Activated T-cell treated with anti-CD3 and anti-CD28 coated beads for 1 hour (primary cell): ENCODE measurements at regions not wholly inside any gene's neighbourhood (a gene's known extent, or its start where the extent isn't known, plus 50 kb on each side); places are given as distances from the start of the nearest gene placed in this dataset.

ENCODE experiments used
- DNase-seq: peaks from one replicate; pipeline ENCODE4 v3.0.0-alpha.2; 2020; ENCODE audit warnings: low read depth

DNA sequence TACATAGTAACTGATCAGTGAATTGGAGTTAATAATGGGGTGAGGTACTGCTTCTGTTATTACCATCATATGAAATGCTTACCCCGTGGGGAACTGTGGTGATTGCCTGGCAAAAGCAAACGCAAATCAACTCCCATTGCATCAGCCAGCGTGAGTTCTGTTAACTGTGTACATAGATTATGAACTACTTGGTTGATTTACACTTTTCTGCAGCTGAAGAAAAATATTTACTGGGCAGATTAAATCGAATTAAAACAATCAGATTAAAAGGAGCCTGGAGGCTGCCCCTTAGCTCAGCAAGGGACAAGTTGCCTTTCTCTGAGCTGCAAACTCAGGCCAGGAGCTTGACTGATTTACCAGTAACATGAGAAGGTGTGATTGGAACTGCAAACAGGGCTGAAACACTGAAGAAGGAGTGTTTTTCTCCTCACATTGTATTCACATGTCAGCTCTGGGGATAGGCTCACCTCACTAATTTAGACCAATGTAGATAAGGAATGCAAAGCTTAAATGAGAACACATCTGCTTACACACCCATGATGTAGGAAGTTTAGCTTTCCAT, 220.1 kb downstream of the OSR1 start:
- no peak for DNase-seq

GRCh38 chr2:19137433-19137832, 221.0 kb downstream of the OSR1 start:
- no peak for DNase-seq

- no peak for DNase-seq
These were observed 225.5 kb downstream of the OSR1 start for GRCh38 chr2:19132967-19133366.

DNA sequence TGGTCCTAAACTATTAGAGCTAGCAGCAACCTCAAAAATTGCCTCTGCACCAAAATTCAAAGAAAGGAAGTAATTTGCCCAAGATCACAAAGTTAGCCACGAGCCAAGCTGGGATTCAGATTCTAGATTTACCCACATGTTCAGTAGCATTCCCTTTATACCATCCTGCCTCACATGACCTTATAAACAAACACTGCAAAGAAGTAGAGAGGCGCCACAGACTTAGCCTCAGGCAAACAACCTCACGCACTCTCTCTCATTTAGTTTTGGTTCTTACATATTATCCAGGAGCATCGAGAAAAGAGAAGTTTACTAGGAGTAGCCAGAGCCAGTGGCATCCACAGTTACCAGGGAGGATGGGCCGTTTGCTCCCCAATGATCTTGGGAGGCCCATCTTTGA, 226.6 kb downstream of the OSR1 start:
- no peak for DNase-seq

DNA sequence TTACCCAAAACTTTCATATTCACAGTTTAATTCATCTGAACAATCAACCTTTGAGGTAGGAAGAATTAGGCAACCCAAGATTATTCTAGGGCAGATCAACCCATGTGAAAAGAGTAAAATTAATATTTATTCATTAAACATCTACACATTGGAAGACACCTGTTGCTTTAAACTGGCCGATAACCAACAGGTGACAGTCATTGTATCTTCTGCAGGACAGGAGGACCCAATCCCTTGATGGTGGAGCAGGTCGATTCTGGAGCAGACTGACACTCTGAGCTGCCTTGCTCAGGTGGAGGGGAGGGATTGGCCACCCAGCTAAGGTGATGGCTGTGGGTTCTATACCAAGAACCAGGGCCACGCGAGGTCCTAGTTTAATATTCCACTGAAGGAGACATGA, 230.3 kb downstream of the OSR1 start:
- no peak for DNase-seq

DNA sequence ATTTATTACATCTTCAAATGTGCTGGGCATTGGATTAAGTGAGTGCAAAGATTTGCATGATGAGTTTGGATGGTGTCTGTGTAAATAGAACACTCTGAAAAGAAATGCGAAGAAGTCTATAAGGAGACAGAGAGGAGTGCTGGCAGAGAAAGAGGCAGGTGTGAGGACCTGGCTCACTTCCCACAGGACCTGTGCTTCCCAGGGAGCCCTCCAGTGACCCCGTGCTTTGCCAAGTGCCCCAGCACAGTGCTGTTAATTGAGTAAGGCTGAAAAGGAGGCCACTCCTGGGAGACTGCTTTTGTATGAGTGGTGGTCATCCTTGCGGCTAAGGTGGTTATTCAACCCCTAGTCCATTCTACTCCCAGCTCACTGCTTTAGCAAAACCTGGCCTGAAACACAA, 230.8 kb downstream of the OSR1 start:
- DNase-seq = no peak

DNA sequence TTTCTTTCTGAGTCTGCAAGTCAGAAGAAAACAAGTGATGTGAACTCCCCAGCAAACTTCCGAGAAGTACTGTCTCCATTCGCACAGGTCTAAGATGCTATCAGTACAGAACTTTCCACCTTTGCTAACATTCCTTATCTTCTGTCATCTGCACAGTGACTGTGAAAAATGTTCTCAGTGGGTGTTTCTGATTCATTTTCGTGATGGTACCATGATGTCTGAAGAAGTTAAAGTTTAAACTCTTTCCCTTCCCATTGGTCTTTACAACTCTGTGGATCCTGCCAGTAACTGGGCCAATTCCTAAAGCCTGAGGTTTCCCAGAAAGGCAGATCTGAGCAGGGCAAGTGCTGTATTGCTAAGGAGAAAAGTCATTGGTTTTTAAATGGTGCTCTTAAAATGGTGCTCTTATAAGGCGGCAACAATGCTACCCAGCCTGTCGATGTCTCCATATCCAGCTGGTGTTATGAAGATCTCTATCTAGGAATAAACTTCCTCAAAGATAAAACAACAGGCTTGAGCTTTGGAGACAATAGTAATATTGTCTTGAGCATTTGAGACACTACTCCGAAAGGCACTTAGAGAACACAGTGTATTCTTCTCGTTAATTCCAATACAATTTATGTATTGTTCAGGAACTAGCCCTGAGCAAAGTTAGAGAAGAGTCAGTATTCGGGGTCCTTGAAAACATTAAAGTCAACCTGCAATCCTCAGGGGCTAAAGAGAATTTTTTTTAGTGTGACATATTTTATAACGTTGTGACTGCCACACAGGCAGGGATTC, 232.3 kb downstream of the OSR1 start:
- DNase-seq = no peak

DNA sequence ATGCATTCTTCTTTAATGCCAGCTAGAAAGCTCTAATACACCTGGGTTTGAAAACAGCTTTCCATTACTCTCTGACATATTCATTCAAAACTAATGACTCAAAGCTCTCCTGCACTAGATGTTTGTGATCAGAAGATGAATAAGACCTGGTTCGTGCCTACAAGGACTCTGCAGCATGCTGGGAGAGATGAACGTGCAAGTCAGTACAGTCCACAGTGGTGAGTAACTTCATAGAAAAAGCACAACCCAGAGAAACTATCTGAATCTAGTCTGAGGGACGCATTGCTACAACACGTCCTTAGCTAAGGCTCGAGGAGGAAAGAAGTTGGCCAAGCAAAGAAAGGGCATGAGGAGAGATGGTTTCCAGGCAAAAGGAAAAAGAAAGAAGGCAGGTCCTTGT, 234.3 kb downstream of the OSR1 start:
- DNase-seq = no peak

- no peak for DNase-seq
These were observed 234.9 kb downstream of the OSR1 start for GRCh38 chr2:19123556-19123955.

DNA sequence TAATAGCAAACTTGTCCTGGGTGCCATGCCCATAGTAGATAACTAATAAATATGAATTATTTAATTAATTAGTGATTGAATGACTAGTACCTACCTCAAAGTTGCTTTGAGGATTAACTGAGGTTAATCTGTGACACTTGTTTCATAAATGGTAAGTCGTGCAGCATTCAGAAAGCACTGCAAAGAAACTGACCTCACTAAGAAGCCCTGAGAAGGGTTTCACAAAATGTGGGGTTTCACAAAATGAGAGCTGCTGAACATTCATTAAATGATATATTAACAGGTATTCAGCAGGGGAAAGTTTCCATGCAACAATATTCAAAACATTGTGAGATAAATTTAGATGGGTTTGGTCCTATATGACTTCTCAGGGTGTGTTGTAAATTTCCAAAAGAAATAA, 236.2 kb downstream of the OSR1 start:
- DNase-seq = no peak

DNA sequence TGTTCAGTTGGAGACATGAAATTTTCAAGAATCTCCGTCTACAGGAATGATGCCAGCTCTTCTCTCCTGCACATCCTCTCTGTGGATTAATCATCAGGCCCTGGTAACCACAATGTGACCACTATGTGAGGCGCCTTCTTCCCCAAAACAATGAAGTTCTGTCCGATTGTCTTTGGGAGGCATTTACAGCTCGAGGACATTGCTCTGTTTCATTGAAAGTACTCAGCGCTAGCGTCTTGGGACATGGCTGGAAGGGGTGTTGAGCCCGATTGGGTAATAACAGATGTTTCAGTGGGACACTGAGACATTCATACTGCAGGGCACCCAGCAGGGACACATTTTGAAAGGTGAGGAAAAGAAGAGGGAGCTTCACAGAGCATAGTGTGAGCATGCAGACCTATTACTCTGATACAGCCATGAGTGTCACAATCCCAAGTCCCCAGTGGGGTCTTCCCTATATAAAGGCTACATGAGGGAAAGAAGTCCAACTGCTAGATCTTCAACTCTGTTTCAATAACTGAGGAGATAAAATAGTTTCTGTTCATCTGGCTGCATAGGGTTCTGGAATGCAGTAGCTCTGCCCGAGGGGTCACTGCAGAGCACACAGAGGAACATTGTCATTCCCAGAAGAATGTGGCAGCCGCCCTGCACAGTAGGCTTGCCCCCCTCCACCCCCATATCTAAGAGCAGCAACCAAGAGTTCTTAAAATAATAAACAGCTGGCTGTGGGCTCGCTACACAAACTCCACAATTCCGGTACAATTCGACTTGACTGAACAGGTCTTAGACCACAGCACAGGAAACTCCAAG, 237.3 kb downstream of the OSR1 start:
- DNase-seq = no peak

GRCh38 chr2:19120181-19120580, 238.2 kb downstream of the OSR1 start:
- DNase-seq = no peak

DNA sequence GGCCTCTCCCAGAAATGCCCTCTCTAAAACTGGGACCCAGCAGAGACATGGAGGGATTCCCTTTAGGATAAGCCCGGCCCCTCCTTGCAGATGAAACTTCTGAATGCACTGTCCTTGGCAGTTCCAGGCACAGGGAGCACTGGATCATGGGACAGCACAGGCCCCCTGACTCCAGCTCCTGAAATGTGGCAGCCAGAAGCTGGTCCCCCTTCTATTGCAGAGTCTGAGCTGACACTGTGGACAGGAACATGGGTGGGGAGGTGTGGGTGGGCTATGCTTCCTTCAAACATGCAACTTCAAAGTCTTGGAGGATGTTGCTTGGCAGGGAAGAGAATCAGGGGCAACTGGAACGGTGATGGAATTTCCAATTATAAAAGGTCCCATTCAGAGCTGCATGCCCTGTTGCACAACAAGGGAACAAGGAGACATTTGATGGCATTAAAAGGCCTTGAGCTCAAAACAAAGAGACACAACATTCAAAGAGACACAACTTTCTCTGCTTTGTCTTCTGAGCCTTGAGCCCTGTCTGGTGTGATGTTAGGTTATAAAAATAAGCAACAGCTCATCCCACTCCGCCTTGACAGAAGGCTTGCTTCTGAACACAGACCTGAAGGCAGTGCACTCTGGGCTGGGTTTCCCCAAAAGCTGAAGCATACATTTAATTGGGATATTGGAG, 239.0 kb downstream of the OSR1 start:
- no peak for DNase-seq

- no peak for DNase-seq
These were observed 241.5 kb downstream of the OSR1 start for GRCh38 chr2:19116918-19117317.

DNA sequence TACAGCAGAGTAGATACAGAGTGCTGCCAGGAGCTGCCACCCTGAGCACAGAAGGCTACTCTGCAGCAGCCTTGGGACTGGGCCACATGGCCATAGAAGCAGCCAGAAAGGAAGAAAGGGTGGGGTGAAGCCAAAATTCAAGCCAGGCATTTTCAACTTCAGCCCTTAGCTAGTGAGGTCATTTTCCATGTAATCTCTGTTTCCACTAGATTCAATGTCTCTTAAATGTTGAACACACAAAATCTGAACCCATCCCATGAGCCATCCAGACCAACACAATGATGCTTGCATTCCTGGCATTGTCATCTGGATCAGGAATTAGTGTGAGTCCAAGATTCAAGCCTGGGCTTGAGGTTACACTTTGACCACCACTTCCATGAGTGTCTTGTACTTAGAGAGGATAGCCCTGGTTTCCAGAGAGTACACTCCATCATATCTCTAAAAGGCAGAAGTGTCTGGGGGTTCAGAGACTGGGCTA, 243.6 kb downstream of the OSR1 start:
- no peak for DNase-seq

- DNase-seq = no peak
These were observed 244.3 kb downstream of the OSR1 start for GRCh38 chr2:19114126-19114525.

GRCh38 chr2:19111354-19111753, 247.1 kb downstream of the OSR1 start:
- no peak for DNase-seq

DNA sequence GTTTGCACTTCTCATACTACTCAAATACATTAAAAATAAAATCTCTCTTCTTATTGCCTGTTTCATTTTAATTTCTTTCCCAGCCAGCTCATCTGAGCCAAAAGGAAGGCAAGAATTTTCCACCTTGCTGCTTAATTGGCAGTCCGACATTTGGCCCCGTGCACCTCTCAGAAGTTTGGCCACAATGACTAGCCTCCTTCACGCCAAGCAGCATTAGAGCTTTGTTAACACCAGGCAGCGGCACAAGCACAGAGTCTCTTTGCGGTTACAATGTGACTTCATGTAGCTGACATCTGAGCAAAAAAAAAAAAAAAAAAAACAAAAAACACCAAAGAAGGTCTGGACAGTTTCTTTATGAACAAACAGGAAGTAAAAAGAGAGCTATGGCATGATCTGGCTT, 248.9 kb downstream of the OSR1 start:
- DNase-seq = no peak

DNA sequence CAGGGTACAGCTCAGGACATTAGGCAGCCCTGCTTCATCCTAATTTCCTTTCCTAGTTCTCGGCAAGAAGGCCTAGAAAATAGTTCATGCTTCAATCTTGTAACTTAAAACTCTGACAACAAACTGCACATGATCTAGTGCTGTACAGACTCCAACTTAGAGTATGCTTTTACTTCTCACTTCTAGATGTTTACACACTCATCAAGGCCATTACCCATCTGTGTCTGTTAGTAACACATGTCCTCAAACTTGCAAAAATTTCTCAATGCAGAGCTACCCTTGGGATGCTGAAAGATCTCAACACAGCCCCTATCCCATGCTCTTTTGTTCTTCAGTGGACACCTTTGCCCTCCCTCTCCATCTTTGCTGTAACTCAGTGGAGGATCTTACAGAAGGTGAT, 252.0 kb downstream of the OSR1 start:
- no peak for DNase-seq

GRCh38 chr2:19104503-19104902, 253.9 kb downstream of the OSR1 start:
- no peak for DNase-seq

GRCh38 chr2:19102696-19103423, 255.6 kb downstream of the OSR1 start:
- no peak for DNase-seq

DNA sequence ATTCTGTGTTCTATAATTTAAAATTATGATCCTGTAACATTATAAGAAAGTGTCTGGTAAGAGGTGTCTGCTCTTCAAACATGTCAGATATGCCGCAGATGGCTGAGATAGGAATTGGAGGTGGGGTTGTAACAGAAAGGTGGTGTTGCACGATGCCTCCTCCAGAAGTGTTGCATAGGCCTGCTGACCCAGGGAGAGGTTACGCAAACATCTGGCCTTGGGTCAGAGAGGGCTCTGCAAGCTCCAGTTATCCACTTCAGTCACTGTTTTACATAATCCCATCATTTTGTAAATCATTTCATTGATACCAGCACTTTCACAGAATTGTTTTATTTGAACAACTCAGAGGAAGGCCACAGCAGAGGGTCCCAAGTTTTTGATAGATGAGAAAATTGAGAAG, 256.5 kb downstream of the OSR1 start:
- DNase-seq = no peak
